WTC11 (cell line): ENCODE measurements at regions not wholly inside any gene's neighbourhood (a gene's known extent, or its start where the extent isn't known, plus 50 kb on each side); places are given as distances from the start of the nearest gene placed in this dataset.

Source experiments
- ATAC-seq: fragments of 200-7000 bp; cut with Tn5 transposase; 2 replicates; pipeline ENCODE4 v1.10.0; 2021; ENCODE audit warnings: mild to moderate bottlenecking, moderate library complexity
- CTCF ChIA-PET: fragments of 300-600 bp; sonication (Branson Sonifier 250); formaldehyde crosslinking; loops from one replicate; lab custom pipeline; 2021; ENCODE audit warnings: antibody characterized with exemption; lab: Charles Lee
- POLR2A ChIA-PET: fragments of 350-600 bp; sonication (Branson Sonifier 250); formaldehyde crosslinking; loops from one replicate; lab custom pipeline; 2021; ENCODE audit warnings: antibody characterized with exemption; lab: Charles Lee
- DNase-seq: peaks from one replicate; pipeline ENCODE4 v3.0.0; 2021; ENCODE audit warnings: low spot score
- H3K27ac Mint-ChIP-seq: 2 replicates; pipeline ENCODE4 v1.8.0; 2021; ENCODE audit warnings: mixed read lengths
- H3K27me3 Mint-ChIP-seq: 2 replicates; pipeline ENCODE4 v1.8.0; 2021; ENCODE audit warnings: low read depth, mild to moderate bottlenecking, moderate library complexity, mixed read lengths
- H3K36me3 Mint-ChIP-seq: 2 replicates; pipeline ENCODE4 v1.8.0; 2021; ENCODE audit warnings: mixed read lengths
- H3K4me1 Mint-ChIP-seq: 2 replicates; pipeline ENCODE4 v1.8.0; 2022; ENCODE audit warnings: mixed read lengths
- H3K4me3 Mint-ChIP-seq: 2 replicates; pipeline ENCODE4 v1.8.0; 2021; ENCODE audit warnings: mild to moderate bottlenecking, moderate library complexity, mixed read lengths
- H3K9me3 Mint-ChIP-seq: 2 replicates; pipeline ENCODE4 v1.8.0; 2021; ENCODE audit warnings: mixed read lengths
- ATF1 ChIP-seq: sonication (generic); formaldehyde crosslinking; IDR thresholded peaks from 2 replicates; pipeline ENCODE4 v1.8.1; 2023; ENCODE audit warnings: mild to moderate bottlenecking, moderate library complexity, missing genetic modification reagents
- EMX1 ChIP-seq: fragments of 250-450 bp; sonication (Bioruptor Pico); IDR thresholded peaks from 2 replicates; pipeline ENCODE4 v1.8.0; 2021; ENCODE audit warnings: mild to moderate bottlenecking
- ERG ChIP-seq: fragments of 250-450 bp; sonication (Bioruptor Pico); IDR thresholded peaks from 2 replicates; pipeline ENCODE4 v1.8.0; 2021; ENCODE audit warnings: mild to moderate bottlenecking
- FOXK1 ChIP-seq: sonication (generic); formaldehyde crosslinking; IDR thresholded peaks from 2 replicates; pipeline ENCODE4 v1.8.0; 2022; ENCODE audit warnings: mild to moderate bottlenecking, moderate library complexity, missing genetic modification reagents
- FOXP1 ChIP-seq: sonication (generic); formaldehyde crosslinking; IDR thresholded peaks from 2 replicates; pipeline ENCODE4 v1.8.0; 2022; ENCODE audit warnings: missing genetic modification reagents, mild to moderate bottlenecking, moderate library complexity, borderline replicate concordance
- JUN ChIP-seq: sonication (generic); formaldehyde crosslinking; IDR thresholded peaks from 2 replicates; pipeline ENCODE4 v1.8.0; 2023; ENCODE audit warnings: mild to moderate bottlenecking, missing genetic modification reagents
- NR1H2 ChIP-seq: sonication (generic); formaldehyde crosslinking; IDR thresholded peaks from 2 replicates; pipeline ENCODE4 v1.9.0; 2021; ENCODE audit warnings: mild to moderate bottlenecking, moderate library complexity, missing genetic modification reagents
- NR3C1 ChIP-seq: sonication (generic); formaldehyde crosslinking; conservative IDR thresholded peaks from 2 replicates; pipeline ENCODE4 v1.8.1; 2023; ENCODE audit warnings: low read depth, mild to moderate bottlenecking, missing genetic modification reagents
- SP1 ChIP-seq: sonication (generic); formaldehyde crosslinking; conservative IDR thresholded peaks from 2 replicates; pipeline ENCODE4 v1.8.1; 2022; ENCODE audit warnings: missing genetic modification reagents
- USF1 ChIP-seq: sonication (generic); formaldehyde crosslinking; IDR thresholded peaks from 2 replicates; pipeline ENCODE4 v1.8.0; 2022; ENCODE audit warnings: mild to moderate bottlenecking, missing genetic modification reagents
- ZBTB21 ChIP-seq: sonication (generic); formaldehyde crosslinking; IDR thresholded peaks from 2 replicates; pipeline ENCODE4 v1.8.1; 2023; ENCODE audit warnings: mild to moderate bottlenecking, missing genetic modification reagents, borderline replicate concordance
- ZNF396 ChIP-seq: fragments of 250-450 bp; sonication (Bioruptor Pico); IDR thresholded peaks from 2 replicates; pipeline ENCODE4 v1.8.0; 2021; ENCODE audit warnings: mild to moderate bottlenecking, moderate library complexity, borderline replicate concordance
- TF ChIP-seq, protein P1 (sequence below): sonication (generic); formaldehyde crosslinking; IDR thresholded peaks from 2 replicates; pipeline ENCODE4 v1.8.1; 2023; ENCODE audit warnings: mild to moderate bottlenecking, missing genetic modification reagents
- TF ChIP-seq, protein P2 (sequence below): sonication (generic); formaldehyde crosslinking; IDR thresholded peaks from 2 replicates; pipeline ENCODE4 v1.8.0; 2023; ENCODE audit warnings: missing genetic modification reagents, mild to moderate bottlenecking, borderline replicate concordance

GRCh38 chr14:89650077-89650978 is 233.3 kb upstream of the FOXN3 start (continued):
- TF ChIP-seq SP1, result no peak
- TF ChIP-seq EMX1 (CRISPR knock-in tag), result no peak
- TF ChIP-seq, protein P1, sequence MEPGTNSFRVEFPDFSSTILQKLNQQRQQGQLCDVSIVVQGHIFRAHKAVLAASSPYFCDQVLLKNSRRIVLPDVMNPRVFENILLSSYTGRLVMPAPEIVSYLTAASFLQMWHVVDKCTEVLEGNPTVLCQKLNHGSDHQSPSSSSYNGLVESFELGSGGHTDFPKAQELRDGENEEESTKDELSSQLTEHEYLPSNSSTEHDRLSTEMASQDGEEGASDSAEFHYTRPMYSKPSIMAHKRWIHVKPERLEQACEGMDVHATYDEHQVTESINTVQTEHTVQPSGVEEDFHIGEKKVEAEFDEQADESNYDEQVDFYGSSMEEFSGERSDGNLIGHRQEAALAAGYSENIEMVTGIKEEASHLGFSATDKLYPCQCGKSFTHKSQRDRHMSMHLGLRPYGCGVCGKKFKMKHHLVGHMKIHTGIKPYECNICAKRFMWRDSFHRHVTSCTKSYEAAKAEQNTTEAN (CRISPR knock-in tag), result no peak
- no peak for TF ChIP-seq USF1

DNA sequence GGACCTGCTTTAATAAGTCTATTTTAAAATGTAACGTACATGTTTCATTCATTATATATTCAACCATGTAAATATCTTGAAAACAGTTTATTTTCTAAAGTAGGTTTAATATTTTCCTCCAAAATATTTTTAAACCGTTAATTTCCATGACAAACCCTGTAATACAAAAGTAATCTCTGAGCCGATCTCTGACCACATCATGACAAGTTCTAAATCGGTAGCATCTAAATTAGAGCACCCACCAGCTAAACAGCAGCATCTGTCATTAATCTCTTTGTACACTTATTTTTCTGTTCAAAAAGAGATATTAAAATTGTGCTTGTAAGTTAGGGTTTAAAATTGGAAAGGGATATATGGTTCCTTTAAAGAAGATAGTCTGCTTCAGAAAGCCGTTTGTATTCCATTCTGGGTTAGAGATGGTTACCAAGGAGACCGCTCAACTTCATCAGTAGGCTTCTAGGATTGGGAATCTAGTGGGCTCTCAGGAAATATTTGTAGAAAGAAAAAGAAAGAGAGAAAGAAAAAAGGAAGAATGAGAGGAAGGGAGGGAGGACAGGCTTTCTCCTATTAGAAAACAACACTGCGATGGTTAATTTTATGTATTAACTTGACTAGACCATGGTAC is 232.5 kb upstream of the FOXN3 start:
- Mint-ChIP-seq H3K9me3 (no peaks in the 10 kb centered on the region), H3K27me3 (peaks cover 2% of the 10 kb centered on the region; the same call in 1 of the 2 replicates), H3K36me3 (no peaks in the 10 kb centered on the region), H3K4me1 (peaks cover 13% of the 10 kb centered on the region), H3K27ac (no peak overlapping the region), H3K4me3 (no peak overlapping the region)
- CTCF ChIA-PET, result no interaction called here
- ATAC-seq (no peak), DNase-seq (no peak)
- no peak for TF ChIP-seq NR3C1 (CRISPR knock-in tag)
- TF ChIP-seq, protein P2, sequence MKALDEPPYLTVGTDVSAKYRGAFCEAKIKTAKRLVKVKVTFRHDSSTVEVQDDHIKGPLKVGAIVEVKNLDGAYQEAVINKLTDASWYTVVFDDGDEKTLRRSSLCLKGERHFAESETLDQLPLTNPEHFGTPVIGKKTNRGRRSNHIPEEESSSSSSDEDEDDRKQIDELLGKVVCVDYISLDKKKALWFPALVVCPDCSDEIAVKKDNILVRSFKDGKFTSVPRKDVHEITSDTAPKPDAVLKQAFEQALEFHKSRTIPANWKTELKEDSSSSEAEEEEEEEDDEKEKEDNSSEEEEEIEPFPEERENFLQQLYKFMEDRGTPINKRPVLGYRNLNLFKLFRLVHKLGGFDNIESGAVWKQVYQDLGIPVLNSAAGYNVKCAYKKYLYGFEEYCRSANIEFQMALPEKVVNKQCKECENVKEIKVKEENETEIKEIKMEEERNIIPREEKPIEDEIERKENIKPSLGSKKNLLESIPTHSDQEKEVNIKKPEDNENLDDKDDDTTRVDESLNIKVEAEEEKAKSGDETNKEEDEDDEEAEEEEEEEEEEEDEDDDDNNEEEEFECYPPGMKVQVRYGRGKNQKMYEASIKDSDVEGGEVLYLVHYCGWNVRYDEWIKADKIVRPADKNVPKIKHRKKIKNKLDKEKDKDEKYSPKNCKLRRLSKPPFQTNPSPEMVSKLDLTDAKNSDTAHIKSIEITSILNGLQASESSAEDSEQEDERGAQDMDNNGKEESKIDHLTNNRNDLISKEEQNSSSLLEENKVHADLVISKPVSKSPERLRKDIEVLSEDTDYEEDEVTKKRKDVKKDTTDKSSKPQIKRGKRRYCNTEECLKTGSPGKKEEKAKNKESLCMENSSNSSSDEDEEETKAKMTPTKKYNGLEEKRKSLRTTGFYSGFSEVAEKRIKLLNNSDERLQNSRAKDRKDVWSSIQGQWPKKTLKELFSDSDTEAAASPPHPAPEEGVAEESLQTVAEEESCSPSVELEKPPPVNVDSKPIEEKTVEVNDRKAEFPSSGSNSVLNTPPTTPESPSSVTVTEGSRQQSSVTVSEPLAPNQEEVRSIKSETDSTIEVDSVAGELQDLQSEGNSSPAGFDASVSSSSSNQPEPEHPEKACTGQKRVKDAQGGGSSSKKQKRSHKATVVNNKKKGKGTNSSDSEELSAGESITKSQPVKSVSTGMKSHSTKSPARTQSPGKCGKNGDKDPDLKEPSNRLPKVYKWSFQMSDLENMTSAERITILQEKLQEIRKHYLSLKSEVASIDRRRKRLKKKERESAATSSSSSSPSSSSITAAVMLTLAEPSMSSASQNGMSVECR (CRISPR knock-in tag), result no peak
- POLR2A ChIA-PET, result no interaction called here

- Mint-ChIP-seq H3K36me3 (no peaks in the 10 kb centered on the region), H3K4me3 (no peak overlapping the region), H3K27me3 (peaks cover under 1% of the 10 kb centered on the region; the same call in 1 of the 2 replicates), H3K9me3 (no peaks in the 10 kb centered on the region), H3K4me1 (peaks cover 15% of the 10 kb centered on the region), H3K27ac (no peak overlapping the region)
- no peak for ATAC-seq
- ChIA-PET CTCF (no interaction called here), POLR2A (no interaction called here)
- DNase-seq, result no peak
- TF ChIP-seq ZBTB21 (no peak), FOXK1 (no peak), ZNF396 (CRISPR knock-in tag) (no peak), NR1H2 (CRISPR knock-in tag) (no peak), JUN (no peak), ERG (CRISPR knock-in tag) (no peak), FOXP1 (CRISPR knock-in tag) (no peak), ATF1 (CRISPR knock-in tag) (no peak)
- TF ChIP-seq, protein P2 (CRISPR knock-in tag), result no peak
- TF ChIP-seq, protein P1 (CRISPR knock-in tag), result no peak
Observed at GRCh38 chr14:89648924-89649323, 231.9 kb upstream of the FOXN3 start.
